ENCODE measurements at regions not wholly inside any gene's neighbourhood (a gene's known extent, or its start where the extent isn't known, plus 50 kb on each side); places are given as distances from the start of the nearest gene placed in this dataset.

DNA sequence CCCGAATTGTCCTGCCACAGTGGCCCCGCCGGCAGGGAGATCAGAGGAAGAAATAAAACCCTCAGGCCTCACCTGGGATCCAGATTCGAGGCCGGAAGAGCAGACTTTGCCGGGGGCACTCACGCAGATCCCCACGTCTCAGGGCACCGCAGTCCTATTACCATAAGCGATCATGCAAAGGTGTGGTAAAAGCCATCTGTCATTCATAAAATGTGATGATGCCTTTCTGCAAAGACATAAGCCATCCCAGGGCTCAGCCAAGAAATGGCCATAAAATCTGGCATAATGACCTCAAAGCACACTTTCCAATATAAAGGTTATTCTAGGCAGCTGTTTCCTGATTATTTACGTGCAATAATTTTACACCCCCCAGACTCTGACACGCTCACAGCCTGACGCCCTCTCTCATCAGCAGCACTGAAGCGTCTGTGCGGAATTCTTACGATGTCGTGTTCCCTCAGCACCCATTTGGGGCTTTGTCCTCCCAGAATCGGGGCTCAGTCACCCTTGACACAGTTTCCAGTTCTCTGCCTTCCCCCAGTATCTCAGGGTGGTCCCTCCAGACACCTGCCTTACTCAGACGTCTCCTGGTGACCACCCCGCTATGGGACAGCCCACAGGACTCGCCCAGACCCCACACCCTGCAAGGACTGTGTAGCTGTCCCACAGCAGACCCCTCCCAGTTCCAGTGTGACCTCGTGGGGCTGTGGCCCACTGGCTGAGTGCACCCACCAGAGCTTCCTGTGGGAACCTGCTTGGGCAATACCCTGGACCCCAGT, 74.3 kb upstream of the FAM20C start:
- H3K27me3 ChIP-seq (ENCODE audit: insufficient read depth) = no peaks in the 10 kb centered on the region
- no peaks in the 10 kb centered on the region for H3K9me2 ChIP-seq
- H4K20me1 ChIP-seq (ENCODE audit: insufficient read depth) = no peaks in the 10 kb centered on the region
- no peaks in the 10 kb centered on the region for H3K36me3 ChIP-seq (replicated peaks in 1 of 2; ENCODE audit: control insufficient read depth in 1 of 2, insufficient read depth in 2 of 2, low read length in 1 of 2)
- no peak overlapping the region for H3K4me2 ChIP-seq
- no peak overlapping the region for H3K27ac ChIP-seq (ENCODE audit: low read depth in 2 of 2, low read length in 1 of 2)
- H3K9ac ChIP-seq = no peak overlapping the region
- H3K4me1 ChIP-seq (ENCODE audit: control insufficient read depth in 1 of 2, insufficient read depth in 2 of 2, low read depth in 1 of 2, low read length in 1 of 2) = no peaks in the 10 kb centered on the region; a peak in 1 of 4 replicates
- H3F3A ChIP-seq (replicated peaks; ENCODE audit: insufficient read depth) = no peaks in the 10 kb centered on the region
- DNase-seq = no peak
- TF ChIP-seq MEF2A (IDR thresholded peaks at IDR 0.05; ENCODE audit: borderline replicate concordance, low read depth) = no peak
- TF ChIP-seq RCOR1 (IDR thresholded peaks at IDR 0.05; ENCODE audit: low read length) = no peak
- TF ChIP-seq, protein P1, sequence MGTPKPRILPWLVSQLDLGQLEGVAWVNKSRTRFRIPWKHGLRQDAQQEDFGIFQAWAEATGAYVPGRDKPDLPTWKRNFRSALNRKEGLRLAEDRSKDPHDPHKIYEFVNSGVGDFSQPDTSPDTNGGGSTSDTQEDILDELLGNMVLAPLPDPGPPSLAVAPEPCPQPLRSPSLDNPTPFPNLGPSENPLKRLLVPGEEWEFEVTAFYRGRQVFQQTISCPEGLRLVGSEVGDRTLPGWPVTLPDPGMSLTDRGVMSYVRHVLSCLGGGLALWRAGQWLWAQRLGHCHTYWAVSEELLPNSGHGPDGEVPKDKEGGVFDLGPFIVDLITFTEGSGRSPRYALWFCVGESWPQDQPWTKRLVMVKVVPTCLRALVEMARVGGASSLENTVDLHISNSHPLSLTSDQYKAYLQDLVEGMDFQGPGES (IDR thresholded peaks at IDR 0.05; ENCODE audit: low read depth, low read length) = no peak
- TF ChIP-seq EP300 (IDR thresholded peaks at IDR 0.05; ENCODE audit: borderline replicate concordance in 1 of 2, low read depth in 1 of 2, low read length in 1 of 2) = no peak
- TF ChIP-seq ELF1 (IDR thresholded peaks at IDR 0.05) = no peak
- TF ChIP-seq YY1 (IDR thresholded peaks at IDR 0.05; ENCODE audit: low read depth) = no peak
- no peak for TF ChIP-seq MXI1 (IDR thresholded peaks at IDR 0.05; ENCODE audit: low read depth, low read length)
- no peak for TF ChIP-seq FOXM1 (IDR thresholded peaks at IDR 0.05; ENCODE audit: low read depth)
- TF ChIP-seq POLR2AphosphoS5 (IDR thresholded peaks at IDR 0.05; ENCODE audit: low read depth, low read length) = no peak
- TF ChIP-seq RXRA (IDR thresholded peaks at IDR 0.05; ENCODE audit: borderline replicate concordance, low read depth) = no peak
- TF ChIP-seq SMC3 (IDR thresholded peaks at IDR 0.05; ENCODE audit: low read depth, low read length) = no peak
- TF ChIP-seq EZH2phosphoT487 (IDR thresholded peaks at IDR 0.05; ENCODE audit: borderline replicate concordance, low read depth) = no peak
- no peak for TF ChIP-seq RFX5 (IDR thresholded peaks at IDR 0.05; ENCODE audit: low read length)
- no peak for TF ChIP-seq GATA2 (CRISPR knock-in tag; IDR thresholded peaks at IDR 0.05)
- no peak for TF ChIP-seq JUND (IDR thresholded peaks at IDR 0.05)
- no peak for TF ChIP-seq TAF1 (IDR thresholded peaks at IDR 0.05; ENCODE audit: borderline replicate concordance, low read depth, low read length)
- TF ChIP-seq NRF1 (IDR thresholded peaks at IDR 0.05; ENCODE audit: low read depth, low read length) = no peak
- TF ChIP-seq PBX3 (IDR thresholded peaks at IDR 0.05) = no peak
- ChIA-PET CTCF (no interaction called here), POLR2A (no interaction called here)
- H2AFZ ChIP-seq (ENCODE audit: low read depth) = no peak overlapping the region
- peaks cover 13% of the 10 kb centered on the region for H3K9me3 ChIP-seq
- 67% methylated on average over 12 of the region's 22 CpGs for WGBS (ENCODE audit: low lambda C conversion rate)
- no peaks in the 10 kb centered on the region for H3K79me2 ChIP-seq (ENCODE audit: insufficient read depth)
- no peak overlapping the region for H3K4me3 ChIP-seq (ENCODE audit: low read depth in 2 of 2, low read length in 1 of 2)
